ENCODE measurements at regions not wholly inside any gene's neighbourhood (a gene's known extent, or its start where the extent isn't known, plus 50 kb on each side); places are given as distances from the start of the nearest gene placed in this dataset.
"Not testable (repeated sequence)": the region's sequence is repeated elsewhere in the genome, so short reads cannot be mapped to it uniquely, and the experiment has no call there.

DNA sequence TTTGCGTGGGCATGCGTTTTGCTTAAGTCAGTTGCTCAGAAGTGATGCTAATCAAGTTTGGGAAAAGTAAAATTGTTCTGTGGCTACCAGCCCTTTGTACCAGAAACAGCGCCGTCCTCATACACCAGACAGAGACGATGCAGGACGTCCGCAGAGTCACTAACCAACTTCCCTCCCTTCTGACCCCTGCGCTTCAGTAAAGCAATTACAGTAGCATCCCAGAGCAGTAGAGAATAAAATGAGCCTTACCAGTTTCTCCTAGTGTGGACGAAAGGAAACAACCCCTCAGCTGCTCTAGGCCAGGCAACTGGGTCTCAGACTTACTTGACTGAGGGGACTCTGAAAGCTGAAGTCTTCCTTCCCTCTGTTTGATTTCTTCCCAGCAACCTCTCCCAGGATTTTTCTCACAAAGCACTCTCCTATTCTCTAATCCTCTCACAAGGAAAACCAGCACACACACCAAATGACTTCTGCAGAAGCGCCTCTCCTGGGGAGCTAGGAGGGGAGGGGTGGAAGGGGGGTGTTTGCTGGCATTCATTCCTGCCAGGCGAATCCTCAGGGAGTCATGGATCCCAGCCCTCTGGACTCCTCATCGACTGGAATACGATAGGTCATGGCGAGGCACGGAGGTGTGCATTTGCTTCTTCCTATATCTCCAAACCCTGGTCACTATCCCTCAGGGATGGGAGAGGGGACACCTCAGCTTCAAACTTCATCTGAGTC, 56.0 kb upstream of the MID1 start:
- FAIRE-seq, result no peak

DNA sequence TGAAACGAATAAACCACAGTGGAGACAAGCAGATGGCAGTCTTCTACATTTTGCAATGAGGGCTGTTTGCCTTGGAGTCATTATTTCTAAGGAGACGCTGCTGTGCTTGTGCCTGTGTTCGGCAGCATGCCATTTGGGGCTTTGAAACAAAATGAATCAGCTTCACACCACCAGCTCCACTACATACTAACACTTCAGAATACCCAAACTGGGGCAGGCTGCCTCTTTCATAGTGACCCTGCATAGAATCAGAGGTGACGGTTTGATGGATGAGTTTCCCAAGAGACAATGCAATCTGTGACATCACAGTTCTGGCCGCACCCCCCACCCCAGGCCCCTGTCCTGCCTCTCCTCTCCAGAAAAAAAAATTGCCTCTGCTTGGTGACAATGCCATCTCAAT, 57.1 kb upstream of the MID1 start:
- no peak for FAIRE-seq

DNA sequence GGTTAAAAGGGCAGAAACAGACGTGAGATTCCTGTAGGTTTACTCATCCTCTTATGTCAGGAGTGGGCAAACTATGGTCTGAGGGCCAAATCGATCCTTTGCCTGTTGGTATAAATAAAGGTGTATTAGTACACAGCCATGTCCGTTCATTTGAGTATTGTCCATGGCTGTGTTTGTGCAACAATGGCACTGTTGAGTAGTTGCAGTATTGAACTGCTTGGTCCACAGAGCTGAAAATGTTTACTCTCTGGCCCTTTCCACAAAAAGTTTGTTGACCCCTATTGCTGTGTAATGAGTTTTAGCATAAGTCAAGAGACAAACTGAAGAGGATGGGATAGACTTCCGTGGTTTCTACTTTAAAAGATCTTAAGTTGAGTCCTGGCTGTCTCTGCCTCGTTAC, 59.0 kb upstream of the MID1 start:
- FAIRE-seq, result no peak

DNA sequence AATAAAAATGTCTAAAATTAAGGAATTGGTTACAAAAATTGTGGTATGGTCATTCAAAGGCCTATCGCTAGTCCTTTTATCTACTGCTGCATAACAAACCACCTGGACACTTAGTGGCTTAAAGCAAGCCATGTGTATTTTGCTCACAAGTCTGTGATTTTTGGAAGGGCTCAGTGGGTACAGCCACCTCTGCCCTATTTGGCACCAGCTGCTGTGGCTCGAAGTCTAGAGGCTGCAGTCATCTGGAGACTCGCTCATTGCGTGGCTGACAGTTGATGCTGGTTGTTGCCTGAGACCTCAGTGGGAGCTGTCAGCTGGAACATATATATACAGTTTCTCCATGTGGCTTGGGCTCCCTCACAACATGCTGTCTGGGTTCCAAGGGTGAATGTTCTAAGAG, 60.8 kb upstream of the MID1 start:
- no peak for FAIRE-seq

DNA sequence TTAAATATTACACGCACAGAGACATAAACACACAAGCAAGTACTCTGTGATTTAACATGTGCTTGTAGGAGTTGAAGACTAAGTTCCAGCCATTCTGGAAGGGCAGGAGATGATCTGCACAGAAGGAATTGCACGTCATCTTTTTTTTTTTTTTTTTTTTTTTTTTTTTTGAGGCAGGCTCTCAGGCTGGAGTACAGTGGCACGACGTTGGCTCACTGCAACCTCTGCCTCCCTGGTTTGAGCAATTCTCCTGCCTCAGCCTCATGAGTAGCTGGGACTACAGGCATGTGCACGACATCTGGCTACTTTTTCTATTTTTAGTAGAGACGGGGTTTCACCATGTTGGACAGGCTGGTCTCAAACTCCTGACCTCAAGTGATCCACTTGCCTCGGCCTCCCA, 63.2 kb upstream of the MID1 start:
- not testable (repeated sequence) for FAIRE-seq

DNA sequence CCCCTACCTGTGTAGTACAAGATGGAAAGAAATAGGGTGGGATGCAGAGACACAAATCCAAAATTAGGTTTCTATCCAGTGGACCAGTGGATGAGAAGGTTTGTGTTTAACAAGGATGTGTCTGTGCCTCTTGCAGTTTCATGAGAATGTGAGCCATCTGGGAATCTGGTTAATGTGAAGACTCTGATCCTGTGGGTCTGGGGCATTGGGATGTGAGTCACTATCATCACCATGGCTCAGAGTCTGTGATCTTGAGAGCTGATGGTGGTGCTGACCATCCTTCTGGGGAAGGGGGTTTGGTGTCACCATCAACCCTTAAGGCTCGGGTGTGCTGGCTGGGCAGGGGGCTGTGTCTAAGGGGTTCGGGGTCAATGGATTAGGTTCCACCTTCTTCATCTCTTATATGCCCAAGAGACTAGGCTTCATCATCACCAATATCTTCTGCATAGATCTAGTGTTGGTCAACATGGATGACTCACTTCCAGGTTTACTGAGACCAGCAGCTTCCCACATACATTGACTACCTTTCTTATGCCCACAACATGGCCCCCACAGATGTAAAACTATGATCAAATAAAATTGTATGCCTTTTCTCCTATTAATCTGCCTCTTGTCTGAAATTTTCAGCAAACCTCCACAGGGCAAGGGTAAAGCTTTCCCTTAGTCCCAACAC, 65.7 kb upstream of the MID1 start:
- FAIRE-seq, result no peak

DNA sequence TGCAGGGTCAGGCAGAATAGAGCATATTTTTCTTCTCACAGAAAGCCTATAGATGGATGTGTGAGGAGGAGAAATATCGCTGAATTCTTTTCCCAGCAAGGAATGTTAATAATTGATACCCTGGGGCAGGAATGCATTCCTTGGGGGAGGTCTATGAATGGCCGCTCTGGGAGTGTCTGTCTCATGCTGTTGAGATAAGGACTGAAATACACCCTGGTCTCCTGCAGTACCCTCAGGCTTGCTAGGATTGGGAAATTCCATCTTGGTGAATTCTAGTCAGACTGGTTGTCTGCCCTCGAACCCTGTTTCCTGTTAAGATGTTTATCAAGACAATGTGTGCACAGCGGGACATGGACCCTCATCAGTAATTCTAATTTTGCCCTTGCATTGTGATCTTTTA, 71.4 kb upstream of the MID1 start:
- not testable (repeated sequence) for FAIRE-seq

DNA sequence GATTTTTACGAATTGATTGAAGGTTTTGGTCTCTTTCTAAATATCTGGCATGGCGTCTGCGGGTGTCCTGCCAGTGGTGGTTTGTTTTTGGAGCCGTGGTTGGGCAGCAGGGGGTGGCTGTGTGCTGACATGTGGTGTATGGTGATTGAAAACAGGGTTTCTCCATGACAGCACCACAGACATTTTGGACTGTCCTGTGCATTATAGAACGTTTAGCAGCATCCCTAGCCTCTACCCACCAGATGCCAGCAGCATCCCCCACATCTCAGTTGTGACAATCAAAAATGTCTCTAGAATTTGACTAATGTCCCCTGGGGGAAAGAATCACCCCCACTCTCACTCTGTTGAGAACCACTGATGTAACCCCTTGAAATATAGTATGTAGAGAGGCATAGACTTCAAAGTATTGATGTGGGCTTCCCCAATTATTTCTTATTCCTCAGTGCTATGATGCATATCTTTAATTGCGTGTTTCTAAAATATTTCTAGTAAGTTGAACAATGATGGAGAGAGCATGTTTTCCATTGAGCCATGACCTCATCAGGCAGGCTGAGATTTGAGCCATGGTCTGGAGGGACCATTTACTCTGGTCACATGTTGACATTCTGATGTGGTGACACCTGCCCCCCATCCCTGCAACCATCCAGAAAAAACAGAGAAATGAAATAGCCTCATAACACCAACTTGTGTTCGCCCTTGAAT, 77.4 kb upstream of the MID1 start:
- no peak for FAIRE-seq

DNA sequence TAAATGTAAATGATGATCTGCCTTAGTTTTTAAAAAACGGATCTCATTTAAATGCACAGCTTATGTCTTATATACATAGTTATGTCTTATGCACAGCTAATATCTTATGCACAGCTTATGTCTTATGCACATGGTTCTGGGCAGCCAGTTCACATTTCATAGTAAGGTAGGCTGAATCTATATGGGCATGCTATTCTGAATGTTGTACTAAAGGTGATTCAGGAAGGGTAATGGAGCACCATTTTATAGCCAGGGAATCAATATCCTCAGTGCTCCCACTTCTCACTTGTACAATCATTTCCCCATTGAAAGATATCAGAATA, 77.9 kb upstream of the MID1 start:
- no peak for FAIRE-seq

DNA sequence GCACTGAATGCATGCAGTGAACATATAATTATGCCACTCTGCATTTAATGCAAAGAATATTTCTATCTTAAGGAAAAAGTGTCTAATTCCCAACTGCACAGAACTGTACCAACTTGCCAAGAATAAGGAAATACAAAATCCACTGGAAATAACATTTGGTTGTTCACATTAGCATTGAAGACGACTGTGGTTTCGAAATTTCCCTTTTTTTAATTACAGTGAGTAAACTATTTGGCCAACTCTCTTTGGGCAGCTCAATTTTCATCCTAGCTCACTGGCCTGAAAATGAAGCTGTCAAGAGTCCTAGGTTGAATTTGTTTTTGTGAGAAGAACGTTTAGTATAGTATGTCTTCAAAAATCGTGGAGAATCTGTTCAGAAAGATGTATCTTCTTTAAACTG, 81.6 kb upstream of the MID1 start:
- FAIRE-seq, result no peak

DNA sequence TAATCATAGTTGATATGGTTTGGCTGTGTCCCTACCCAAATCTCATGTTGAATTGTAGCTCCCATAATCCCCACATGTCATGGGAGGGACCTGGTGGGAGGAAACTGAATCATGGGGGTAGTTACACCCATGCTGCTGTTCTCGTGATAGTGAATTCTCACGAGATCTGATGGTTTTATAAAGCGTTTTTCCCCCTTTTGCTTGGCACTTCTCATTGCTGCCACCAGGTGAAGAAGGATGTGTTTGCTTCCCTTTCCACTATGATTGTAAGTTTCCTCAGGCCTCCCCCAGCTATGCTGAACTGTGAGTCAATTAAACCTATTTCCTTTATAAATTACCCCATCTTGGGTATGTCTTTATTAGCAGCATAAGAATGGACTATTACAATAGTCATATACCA, 86.0 kb upstream of the MID1 start:
- FAIRE-seq, result not testable (repeated sequence)

DNA sequence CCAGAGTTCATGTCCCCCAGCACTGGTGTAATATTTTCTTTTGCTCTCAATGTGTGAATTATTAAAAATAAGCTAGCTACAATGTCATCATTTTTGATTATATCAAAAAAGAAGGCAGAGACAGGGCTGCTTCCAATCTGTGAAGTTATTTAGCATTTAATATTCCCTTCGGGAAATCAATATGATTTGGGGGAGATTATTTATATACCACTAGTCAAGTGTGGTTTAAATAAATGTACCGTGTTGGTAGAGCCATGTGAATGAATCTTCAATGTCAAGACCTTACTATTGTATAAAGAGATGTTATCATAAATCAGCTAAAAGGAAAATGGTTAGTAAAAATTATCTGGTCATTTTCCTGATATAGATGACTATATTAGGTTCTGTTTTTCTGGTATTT, 87.4 kb upstream of the MID1 start:
- FAIRE-seq, result no peak

DNA sequence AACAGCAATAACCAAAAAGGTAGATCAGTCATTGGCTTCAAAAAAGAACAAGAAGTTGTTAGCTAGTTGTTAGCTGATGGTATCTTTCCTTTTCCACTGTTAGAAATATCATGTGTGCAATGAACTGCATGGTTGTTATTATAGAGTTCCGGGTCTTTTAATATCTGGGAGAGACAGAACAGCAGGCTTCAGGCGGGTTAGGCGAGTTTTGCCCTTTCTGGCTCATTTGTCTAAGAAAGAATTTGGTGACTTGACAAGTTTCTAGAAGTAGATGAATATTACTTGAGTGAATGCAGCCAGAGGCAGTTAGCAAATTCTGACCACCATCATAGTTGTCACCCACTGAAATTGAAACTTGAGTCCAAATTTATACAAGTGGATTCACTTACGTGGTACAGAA, 88.9 kb upstream of the MID1 start:
- no peak for FAIRE-seq

DNA sequence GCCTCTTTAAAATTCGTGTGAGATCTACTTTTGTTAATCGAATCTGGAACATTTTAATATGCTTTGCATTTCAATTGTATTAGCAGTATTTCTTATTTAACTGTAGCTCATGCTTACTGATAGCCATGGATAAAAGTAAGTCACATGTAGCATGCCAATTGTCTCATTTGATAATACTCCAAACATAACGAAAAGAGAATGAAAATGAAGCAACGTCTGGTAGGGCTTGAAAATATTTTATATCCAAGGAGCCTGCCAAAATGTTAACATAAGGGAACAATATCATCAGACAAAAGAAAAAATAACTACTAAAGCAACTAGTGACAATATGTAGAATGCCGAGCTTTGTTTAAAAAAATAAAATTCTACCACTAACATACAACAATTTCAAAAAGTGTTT, 94.1 kb upstream of the MID1 start:
- FAIRE-seq, result no peak

DNA sequence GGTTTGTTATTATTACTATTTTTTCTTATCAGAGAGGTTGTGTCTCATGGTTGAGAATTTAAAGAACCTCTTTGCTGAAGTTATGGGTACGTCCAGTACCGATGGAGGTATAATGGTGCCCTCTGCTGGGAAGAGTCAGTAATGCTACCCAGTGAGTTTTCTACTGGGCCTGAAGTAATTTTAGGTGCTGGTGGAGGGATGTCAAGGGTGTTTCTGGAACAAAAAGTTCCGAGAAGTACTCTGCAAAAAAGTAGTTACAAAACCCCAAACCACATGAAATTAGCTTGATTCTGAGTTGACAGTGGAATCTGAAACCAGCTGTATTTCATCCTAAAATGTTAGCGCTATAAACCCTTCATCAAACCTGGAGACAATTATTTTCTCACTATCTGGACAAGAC, 102.5 kb upstream of the MID1 start:
- peak; percentile 99 for FAIRE-seq

DNA sequence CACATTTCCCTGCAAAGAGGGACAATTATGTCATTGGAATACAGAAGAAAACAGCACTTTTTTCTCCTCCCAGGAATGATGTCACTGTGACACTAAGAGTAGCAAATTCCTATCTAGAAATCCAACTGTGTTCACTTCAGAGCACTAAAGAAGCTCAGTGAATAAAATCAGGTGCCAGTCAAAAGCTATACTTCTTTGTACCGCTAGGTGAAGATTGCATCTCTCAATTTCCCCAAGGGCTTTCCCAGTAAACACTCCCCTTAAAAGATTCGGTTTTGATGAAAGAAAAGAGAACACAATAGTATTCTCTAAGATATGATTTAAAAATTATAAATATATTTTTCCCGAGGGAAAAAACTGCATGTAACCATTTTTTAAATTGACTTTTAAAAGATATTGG, 104.7 kb upstream of the MID1 start:
- no peak for FAIRE-seq

DNA sequence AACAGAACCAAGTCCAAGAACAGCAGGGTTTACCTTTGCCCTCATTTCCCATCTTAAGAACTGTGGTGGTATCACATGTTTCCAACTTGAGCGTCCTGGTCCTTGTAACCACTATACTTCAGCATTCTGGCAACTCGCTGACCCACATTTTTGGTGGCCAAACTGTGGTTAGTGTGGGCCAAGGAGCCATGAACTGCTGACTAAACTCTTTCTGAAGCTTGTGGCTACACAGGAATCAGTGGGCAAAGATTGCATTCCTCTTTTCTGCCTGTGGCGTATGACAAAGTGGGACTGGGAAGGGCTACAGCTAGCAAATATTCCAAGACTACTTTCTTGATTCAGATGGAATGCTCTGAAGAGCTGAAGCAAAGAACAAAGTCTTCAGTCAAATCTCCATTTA, 106.3 kb upstream of the MID1 start:
- no peak for FAIRE-seq

DNA sequence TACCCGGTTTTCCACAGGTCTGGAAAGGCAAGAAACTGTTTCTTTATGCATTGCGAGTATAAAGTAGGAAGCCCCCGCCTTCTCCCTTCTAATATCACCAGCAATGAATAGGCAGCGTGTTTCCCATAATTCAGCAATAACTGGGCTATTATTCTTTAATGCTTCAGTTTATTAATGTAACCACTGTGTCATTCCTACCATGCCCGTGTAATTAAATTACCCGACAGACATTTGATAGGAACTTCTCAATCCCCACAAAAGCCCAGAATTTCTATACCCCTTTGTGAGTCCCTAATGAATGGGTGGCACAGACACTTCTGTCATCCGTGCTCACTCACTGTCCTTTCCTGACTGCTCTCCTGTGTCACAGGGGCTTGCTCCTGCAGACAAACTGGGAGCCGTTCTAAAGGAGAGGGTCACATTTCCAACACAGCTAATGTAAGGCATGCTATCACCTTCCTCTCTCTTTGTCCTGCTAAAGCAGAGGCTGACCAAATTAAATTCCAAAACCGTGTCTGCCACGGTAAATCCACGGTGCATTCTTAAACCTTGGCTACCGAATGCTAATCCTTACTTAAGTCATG, 108.5 kb upstream of the MID1 start:
- FAIRE-seq, result no peak

DNA sequence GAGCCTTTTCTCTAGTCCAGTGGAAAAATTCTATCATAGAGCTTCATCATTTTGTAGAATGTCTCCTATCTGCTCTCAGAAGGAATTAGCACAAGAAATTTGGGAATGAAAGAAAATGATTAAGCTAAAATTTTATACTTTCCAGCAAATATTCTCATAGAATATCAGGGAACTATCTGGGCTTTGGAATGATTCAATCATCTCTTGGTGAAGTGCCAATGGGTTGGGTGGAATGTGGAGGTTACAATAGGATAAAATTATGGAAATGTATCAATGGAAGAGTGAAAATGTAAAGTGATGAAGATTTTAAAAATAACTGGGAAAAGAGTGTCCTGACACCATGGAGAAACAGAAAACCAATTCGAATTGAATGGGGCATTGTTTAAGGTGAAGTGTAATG, 119.0 kb upstream of the MID1 start:
- FAIRE-seq, result no peak

DNA sequence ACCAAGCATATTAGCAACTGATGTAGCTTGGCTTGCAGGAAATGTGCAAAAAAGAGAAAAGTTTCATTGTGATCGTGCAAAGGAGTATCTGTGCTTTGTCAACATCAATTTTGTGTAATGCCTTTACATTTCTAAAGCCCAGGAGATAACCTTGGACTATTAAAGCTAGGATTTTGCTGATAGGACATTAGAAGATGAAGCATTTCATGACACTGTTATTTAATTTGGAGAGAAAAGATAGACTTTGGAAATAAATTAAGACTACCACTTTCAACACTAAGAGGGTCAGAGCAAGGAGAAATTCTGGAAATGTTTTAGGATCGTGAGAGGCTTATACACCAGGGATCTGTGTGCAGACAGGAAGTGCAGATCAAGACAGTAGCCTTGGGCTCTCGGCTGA, 120.6 kb upstream of the MID1 start:
- FAIRE-seq, result no peak

DNA sequence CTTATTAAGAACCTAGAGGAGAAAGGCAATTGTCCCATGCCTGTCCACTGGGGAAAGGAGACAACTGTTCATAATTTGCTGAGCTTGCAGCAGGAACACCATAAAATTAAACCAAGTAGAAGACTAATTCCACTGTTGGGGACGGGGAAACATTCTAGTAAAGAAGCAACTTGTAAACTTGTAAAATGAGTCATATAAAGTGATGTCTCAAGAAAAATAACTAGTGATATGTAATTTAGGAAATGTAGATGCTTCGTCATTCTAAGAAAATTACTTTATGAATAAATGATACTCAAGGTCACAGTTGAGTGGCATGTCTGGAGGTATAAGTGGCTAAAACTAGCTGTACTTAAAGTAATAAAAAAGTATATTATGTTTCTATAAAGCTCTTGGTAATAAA, 121.2 kb upstream of the MID1 start:
- no peak for FAIRE-seq

DNA sequence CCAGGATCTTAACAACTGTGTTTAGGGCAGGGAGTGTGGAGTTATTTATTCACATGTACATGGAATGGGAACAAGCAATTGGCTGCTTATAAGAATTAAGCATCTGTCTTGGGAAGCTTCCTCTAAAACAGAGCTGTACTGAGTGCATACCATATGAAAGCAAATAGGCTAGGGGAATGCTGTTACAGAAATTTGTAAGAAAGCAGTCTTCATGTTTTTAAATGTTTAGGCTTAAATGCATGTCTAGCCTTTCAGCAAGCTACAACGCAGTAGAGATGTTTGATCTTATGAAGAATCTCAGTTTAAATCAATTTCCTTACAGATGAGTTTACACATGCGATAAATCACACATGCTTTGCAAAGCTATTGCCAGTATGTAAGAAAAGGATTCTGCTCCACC, 123.1 kb upstream of the MID1 start:
- no peak for FAIRE-seq

DNA sequence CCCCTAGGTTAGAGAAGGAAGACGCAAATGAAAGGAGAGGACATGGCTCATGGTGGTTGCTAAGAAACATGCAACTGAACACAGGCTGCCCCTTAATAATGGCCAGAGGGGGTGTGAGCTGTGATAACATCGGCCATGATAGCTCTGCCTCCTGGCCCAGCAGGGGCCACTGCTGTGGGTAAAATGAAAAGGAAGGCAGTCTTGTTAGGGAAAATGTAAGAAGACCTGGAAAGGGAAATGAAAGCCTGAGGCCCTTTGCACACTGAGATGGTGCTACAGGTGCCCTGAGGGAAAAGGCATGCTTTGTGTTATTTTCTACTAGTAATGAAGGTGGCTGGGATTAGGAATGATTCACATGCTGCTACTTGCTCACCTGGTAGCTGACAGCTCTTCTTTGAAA, 123.6 kb upstream of the MID1 start:
- no peak for FAIRE-seq

DNA sequence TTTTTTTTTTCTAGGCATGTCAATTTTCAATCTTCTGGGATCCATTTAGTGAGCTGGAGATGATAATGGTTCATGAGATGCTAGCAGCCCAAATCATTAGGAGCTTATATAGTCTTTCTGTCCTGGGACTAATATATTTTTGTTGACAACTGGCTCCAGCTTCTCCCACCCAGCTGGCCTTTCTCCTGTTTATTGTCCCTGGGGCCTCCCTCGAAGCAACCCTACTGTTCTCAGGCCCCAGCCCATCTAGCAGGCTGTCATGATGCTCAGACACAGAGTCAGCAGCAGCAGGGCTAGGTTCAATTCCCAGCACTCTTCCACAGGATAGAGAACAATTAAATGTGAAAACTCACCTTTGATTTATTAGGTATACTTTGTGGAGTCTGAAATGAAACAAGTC, 127.6 kb upstream of the MID1 start:
- no peak for FAIRE-seq
